Activated CD8-positive, alpha-beta memory T cell treated with anti-CD3 and anti-CD28 coated beads, Interleukin-2, amount 10 ng/mL, durations not matched to agents 7 days and 5 days (primary cell): ENCODE measurements at regions not wholly inside any gene's neighbourhood (a gene's known extent, or its start where the extent isn't known, plus 50 kb on each side); places are given as distances from the start of the nearest gene placed in this dataset.

Experiments used
- ATAC-seq: fragments of 150-1000 bp; cut with Tn5 transposase; one replicate; pipeline ENCODE4 v1.10.0; 2021; ENCODE audit warnings: moderate library complexity
- CTCF ChIA-PET: fragments of 350-600 bp; sonication (Branson Sonifier 250); formaldehyde crosslinking; loops from one replicate; lab custom pipeline; 2021; ENCODE audit warnings: antibody characterized with exemption; lab: Charles Lee
- DNase-seq: peaks from one replicate; pipeline ENCODE4 v3.0.0-alpha.2; 2020
- H3K27ac Mint-ChIP-seq: one replicate; pipeline ENCODE4 v1.8.0; 2021; ENCODE audit warnings: mild to moderate bottlenecking, mixed read lengths
- H3K27me3 Mint-ChIP-seq: one replicate; pipeline ENCODE4 v1.8.0; 2021; ENCODE audit warnings: mixed read lengths
- H3K36me3 Mint-ChIP-seq: one replicate; pipeline ENCODE4 v1.8.0; 2021; ENCODE audit warnings: mild to moderate bottlenecking, mixed read lengths
- H3K4me1 Mint-ChIP-seq: one replicate; pipeline ENCODE4 v1.8.0; 2021; ENCODE audit warnings: mixed read lengths
- H3K4me3 Mint-ChIP-seq: one replicate; pipeline ENCODE4 v1.8.0; 2021; ENCODE audit warnings: mild to moderate bottlenecking, moderate library complexity, mixed read lengths
- H3K9me3 Mint-ChIP-seq: one replicate; pipeline ENCODE4 v1.8.0; 2022; ENCODE audit warnings: low read depth, mixed read lengths

GRCh38 chr2:150903055-150903454, 358.6 kb downstream of the RBM43 start:
- ATAC-seq (no peak), DNase-seq (no peak)
- Mint-ChIP-seq H3K4me1 (no peaks in the 10 kb centered on the region), H3K36me3 (no peaks in the 10 kb centered on the region), H3K9me3 (peaks cover 4% of the 10 kb centered on the region), H3K27me3 (no peaks in the 10 kb centered on the region), H3K4me3 (no peak overlapping the region), H3K27ac (no peak overlapping the region)
- CTCF ChIA-PET = no interaction called here

GRCh38 chr2:150900913-150901312, 360.8 kb downstream of the RBM43 start:
- Mint-ChIP-seq H3K27me3 (no peaks in the 10 kb centered on the region), H3K4me3 (no peak overlapping the region), H3K9me3 (peaks cover 4% of the 10 kb centered on the region), H3K36me3 (no peaks in the 10 kb centered on the region), H3K4me1 (no peaks in the 10 kb centered on the region), H3K27ac (no peak overlapping the region)
- ATAC-seq = no peak
- CTCF ChIA-PET = no interaction called here
- DNase-seq = no peak

- no peaks in the 10 kb centered on the region for H3K36me3 Mint-ChIP-seq
- no peak overlapping the region for H3K27ac Mint-ChIP-seq
- no peak for ATAC-seq
- CTCF ChIA-PET = no interaction called here
- no peaks in the 10 kb centered on the region for H3K4me1 Mint-ChIP-seq
- H3K4me3 Mint-ChIP-seq = no peak overlapping the region
- H3K9me3 Mint-ChIP-seq = no peaks in the 10 kb centered on the region
- H3K27me3 Mint-ChIP-seq = no peaks in the 10 kb centered on the region
- DNase-seq = no peak
These were observed 365.7 kb downstream of the RBM43 start for GRCh38 chr2:150895968-150896367.

- Mint-ChIP-seq H3K9me3 (no peaks in the 10 kb centered on the region), H3K27me3 (no peaks in the 10 kb centered on the region), H3K4me1 (no peaks in the 10 kb centered on the region), H3K4me3 (no peak overlapping the region), H3K36me3 (no peaks in the 10 kb centered on the region), H3K27ac (no peak overlapping the region)
- CTCF ChIA-PET = no interaction called here
- ATAC-seq = no peak
- DNase-seq = no peak
These were observed 372.5 kb downstream of the RBM43 start for GRCh38 chr2:150889141-150889540.

GRCh38 chr2:150888337-150888736, 373.3 kb downstream of the RBM43 start:
- Mint-ChIP-seq H3K9me3 (no peaks in the 10 kb centered on the region), H3K27me3 (no peaks in the 10 kb centered on the region), H3K4me3 (no peak overlapping the region), H3K27ac (no peak overlapping the region), H3K4me1 (no peaks in the 10 kb centered on the region), H3K36me3 (no peaks in the 10 kb centered on the region)
- no peak for ATAC-seq
- no peak for DNase-seq
- CTCF ChIA-PET = no interaction called here

- ATAC-seq (no peak), DNase-seq (no peak)
- Mint-ChIP-seq H3K4me3 (no peak overlapping the region), H3K4me1 (no peaks in the 10 kb centered on the region), H3K36me3 (no peaks in the 10 kb centered on the region), H3K9me3 (no peaks in the 10 kb centered on the region), H3K27ac (no peak overlapping the region), H3K27me3 (no peaks in the 10 kb centered on the region)
- CTCF ChIA-PET = no interaction called here
These were observed 373.7 kb downstream of the RBM43 start for GRCh38 chr2:150887926-150888325.

- CTCF ChIA-PET = no interaction called here
- no peak for DNase-seq
- Mint-ChIP-seq H3K4me1 (no peaks in the 10 kb centered on the region), H3K36me3 (no peaks in the 10 kb centered on the region), H3K27ac (no peak overlapping the region), H3K9me3 (no peaks in the 10 kb centered on the region), H3K27me3 (no peaks in the 10 kb centered on the region), H3K4me3 (no peak overlapping the region)
- no peak for ATAC-seq
These were observed 375.8 kb downstream of the RBM43 start for GRCh38 chr2:150885774-150886386.

- ATAC-seq (no peak), DNase-seq (no peak)
- Mint-ChIP-seq H3K27me3 (no peaks in the 10 kb centered on the region), H3K4me1 (no peaks in the 10 kb centered on the region), H3K9me3 (no peaks in the 10 kb centered on the region), H3K27ac (no peak overlapping the region), H3K4me3 (no peak overlapping the region), H3K36me3 (no peaks in the 10 kb centered on the region)
- CTCF ChIA-PET = no interaction called here
These were observed 376.4 kb downstream of the RBM43 start for GRCh38 chr2:150885236-150885635.

GRCh38 chr2:150883613-150883895, 378.1 kb downstream of the RBM43 start:
- ATAC-seq (no peak), DNase-seq (no peak)
- H3K4me3 Mint-ChIP-seq = no peak overlapping the region
- no peaks in the 10 kb centered on the region for H3K27me3 Mint-ChIP-seq
- no peaks in the 10 kb centered on the region for H3K4me1 Mint-ChIP-seq
- H3K36me3 Mint-ChIP-seq = no peaks in the 10 kb centered on the region
- CTCF ChIA-PET = no interaction called here
- no peak overlapping the region for H3K27ac Mint-ChIP-seq
- no peaks in the 10 kb centered on the region for H3K9me3 Mint-ChIP-seq

- no peaks in the 10 kb centered on the region for H3K27me3 Mint-ChIP-seq
- ATAC-seq (no peak), DNase-seq (no peak)
- CTCF ChIA-PET = interaction anchor here (1.3 kb wide), 1 partner anchor 14 kb away, joined by 3 read pairs; no protein-coding TSS in a partner anchor
- H3K4me1 Mint-ChIP-seq = no peaks in the 10 kb centered on the region
- no peaks in the 10 kb centered on the region for H3K36me3 Mint-ChIP-seq
- no peak overlapping the region for H3K4me3 Mint-ChIP-seq
- no peak overlapping the region for H3K27ac Mint-ChIP-seq
- no peaks in the 10 kb centered on the region for H3K9me3 Mint-ChIP-seq
These were observed 378.7 kb downstream of the RBM43 start for GRCh38 chr2:150882751-150883612.

- Mint-ChIP-seq H3K9me3 (no peaks in the 10 kb centered on the region), H3K4me1 (no peaks in the 10 kb centered on the region), H3K4me3 (no peak overlapping the region), H3K27me3 (no peaks in the 10 kb centered on the region), H3K36me3 (no peaks in the 10 kb centered on the region), H3K27ac (no peak overlapping the region)
- ATAC-seq = no peak
- CTCF ChIA-PET = no interaction called here
- no peak for DNase-seq
These were observed 380.7 kb downstream of the RBM43 start for GRCh38 chr2:150880986-150881385.

GRCh38 chr2:150878356-150878755, 383.3 kb downstream of the RBM43 start:
- H3K27ac Mint-ChIP-seq = no peak overlapping the region
- CTCF ChIA-PET = no interaction called here
- H3K9me3 Mint-ChIP-seq = no peaks in the 10 kb centered on the region
- DNase-seq (no peak), ATAC-seq (no peak)
- no peaks in the 10 kb centered on the region for H3K36me3 Mint-ChIP-seq
- H3K27me3 Mint-ChIP-seq = no peaks in the 10 kb centered on the region
- H3K4me3 Mint-ChIP-seq = no peak overlapping the region
- H3K4me1 Mint-ChIP-seq = no peaks in the 10 kb centered on the region

GRCh38 chr2:150876251-150876950, 385.3 kb downstream of the RBM43 start:
- Mint-ChIP-seq H3K27me3 (no peaks in the 10 kb centered on the region), H3K27ac (no peak overlapping the region), H3K4me1 (no peaks in the 10 kb centered on the region), H3K9me3 (no peaks in the 10 kb centered on the region), H3K4me3 (no peak overlapping the region), H3K36me3 (no peaks in the 10 kb centered on the region)
- no peak for DNase-seq
- ATAC-seq = no peak
- CTCF ChIA-PET = no interaction called here

GRCh38 chr2:150873396-150873772, 385.9 kb upstream of the RND3 start:
- no peaks in the 10 kb centered on the region for H3K4me1 Mint-ChIP-seq
- DNase-seq = no peak
- H3K4me3 Mint-ChIP-seq = no peak overlapping the region

More at GRCh38 chr2:150873396-150873772, 385.9 kb upstream of the RND3 start:
- no peaks in the 10 kb centered on the region for H3K9me3 Mint-ChIP-seq
- H3K27ac Mint-ChIP-seq = no peak overlapping the region
- ATAC-seq = no peak
- H3K27me3 Mint-ChIP-seq = no peaks in the 10 kb centered on the region
- CTCF ChIA-PET = no interaction called here
- no peaks in the 10 kb centered on the region for H3K36me3 Mint-ChIP-seq
